ENCODE measurements at regions not wholly inside any gene's neighbourhood (a gene's known extent, or its start where the extent isn't known, plus 50 kb on each side); places are given as distances from the start of the nearest gene placed in this dataset.

DNA sequence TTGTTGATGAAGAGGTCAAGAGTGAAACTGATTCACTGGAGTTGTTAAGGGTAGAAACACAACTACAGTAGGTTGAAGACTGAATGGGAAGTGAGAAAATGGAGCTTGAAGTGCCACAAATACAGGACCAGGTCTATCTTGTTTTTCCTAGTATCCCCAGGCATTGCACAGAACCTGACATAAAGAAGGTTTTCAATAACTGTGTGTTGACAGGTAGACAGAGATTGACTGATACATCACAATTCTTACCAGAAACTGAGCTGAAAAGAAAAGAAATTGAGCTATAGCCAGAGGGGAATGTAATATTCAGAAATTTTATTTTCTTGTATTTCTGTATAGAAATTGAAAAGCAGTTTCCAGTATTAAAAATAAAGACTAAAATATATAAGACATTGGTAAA lies 767.7 kb downstream of the PCDH17 start:
- Histone ChIP-seq H2AFZ (ENCODE audit: low read length) (no peak overlapping the region), H3K9ac (ENCODE audit: low read depth, low read length, poor library complexity, severe bottlenecking) (no peak overlapping the region)

DNA sequence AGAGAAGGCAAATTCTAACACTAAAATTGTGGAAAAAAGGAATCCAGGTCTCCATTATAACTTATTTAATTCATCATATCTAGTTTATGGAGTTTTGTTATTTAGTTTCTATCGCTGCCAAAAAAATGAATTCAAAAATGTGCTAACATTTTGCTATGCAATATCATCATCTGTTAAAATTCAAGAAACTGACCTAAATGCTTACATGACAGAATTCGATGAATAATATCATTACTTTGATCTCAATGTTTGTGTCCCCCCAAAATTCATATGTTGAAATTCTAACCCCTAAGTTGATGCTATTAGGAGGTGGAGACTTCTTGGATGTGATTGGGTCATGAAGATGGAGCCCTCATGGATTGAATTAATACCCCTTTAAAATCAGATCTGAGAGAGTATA lies 775.0 kb downstream of the PCDH17 start:
- TF ChIP-seq, protein P1, sequence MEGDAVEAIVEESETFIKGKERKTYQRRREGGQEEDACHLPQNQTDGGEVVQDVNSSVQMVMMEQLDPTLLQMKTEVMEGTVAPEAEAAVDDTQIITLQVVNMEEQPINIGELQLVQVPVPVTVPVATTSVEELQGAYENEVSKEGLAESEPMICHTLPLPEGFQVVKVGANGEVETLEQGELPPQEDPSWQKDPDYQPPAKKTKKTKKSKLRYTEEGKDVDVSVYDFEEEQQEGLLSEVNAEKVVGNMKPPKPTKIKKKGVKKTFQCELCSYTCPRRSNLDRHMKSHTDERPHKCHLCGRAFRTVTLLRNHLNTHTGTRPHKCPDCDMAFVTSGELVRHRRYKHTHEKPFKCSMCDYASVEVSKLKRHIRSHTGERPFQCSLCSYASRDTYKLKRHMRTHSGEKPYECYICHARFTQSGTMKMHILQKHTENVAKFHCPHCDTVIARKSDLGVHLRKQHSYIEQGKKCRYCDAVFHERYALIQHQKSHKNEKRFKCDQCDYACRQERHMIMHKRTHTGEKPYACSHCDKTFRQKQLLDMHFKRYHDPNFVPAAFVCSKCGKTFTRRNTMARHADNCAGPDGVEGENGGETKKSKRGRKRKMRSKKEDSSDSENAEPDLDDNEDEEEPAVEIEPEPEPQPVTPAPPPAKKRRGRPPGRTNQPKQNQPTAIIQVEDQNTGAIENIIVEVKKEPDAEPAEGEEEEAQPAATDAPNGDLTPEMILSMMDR (conservative IDR thresholded peaks at IDR 0.05; ENCODE audit: low read length) = no peak
- TF ChIP-seq EZH2phosphoT487 (IDR thresholded peaks at IDR 0.05; ENCODE audit: borderline replicate concordance) = no peak
- no peaks in the 10 kb centered on the region for H3F3A ChIP-seq (ENCODE audit: low read depth)
- no peaks in the 10 kb centered on the region for H4K20me1 ChIP-seq (ENCODE audit: insufficient read depth, low read length, poor library complexity, severe bottlenecking)
- no peaks in the 10 kb centered on the region for H3K36me3 ChIP-seq (ENCODE audit: insufficient read depth, low read length)
- H3K79me2 ChIP-seq (ENCODE audit: insufficient read depth, low read length) = no peaks in the 10 kb centered on the region
- no peak overlapping the region for H3K4me3 ChIP-seq (ENCODE audit: low read length, poor library complexity, severe bottlenecking)
- no peaks in the 10 kb centered on the region for H3K9me2 ChIP-seq (replicated peaks; ENCODE audit: low read depth, low read length)
- no peak overlapping the region for H3K4me2 ChIP-seq (ENCODE audit: low read depth, low read length, poor library complexity, severe bottlenecking)
- H2AFZ ChIP-seq (ENCODE audit: low read length) = no peak overlapping the region
- no peaks in the 10 kb centered on the region for H3K4me1 ChIP-seq (ENCODE audit: insufficient read depth, low read length, poor library complexity, severe bottlenecking)
- no peak overlapping the region for H3K9ac ChIP-seq (ENCODE audit: low read depth, low read length, poor library complexity, severe bottlenecking)
- H3K9me3 ChIP-seq (ENCODE audit: insufficient read depth, low read depth, low read length) = no peaks in the 10 kb centered on the region
- H3K27me3 ChIP-seq (ENCODE audit: insufficient read depth, low read length, poor library complexity, severe bottlenecking) = no peaks in the 10 kb centered on the region

More for the DNA sequence above, 767.7 kb downstream of the PCDH17 start:
- Histone ChIP-seq H4K20me1 (ENCODE audit: insufficient read depth, low read length, poor library complexity, severe bottlenecking) (no peaks in the 10 kb centered on the region), H3K79me2 (ENCODE audit: insufficient read depth, low read length) (no peaks in the 10 kb centered on the region), H3F3A (ENCODE audit: low read depth) (no peaks in the 10 kb centered on the region), H3K9me3 (ENCODE audit: insufficient read depth, low read depth, low read length) (peaks cover 3% of the 10 kb centered on the region; the same call in 1 of the 2 replicates), H3K36me3 (ENCODE audit: insufficient read depth, low read length) (no peaks in the 10 kb centered on the region), H3K4me3 (ENCODE audit: low read length, poor library complexity, severe bottlenecking) (no peak overlapping the region), H3K4me2 (ENCODE audit: low read depth, low read length, poor library complexity, severe bottlenecking) (no peak overlapping the region), H3K9me2 (replicated peaks; ENCODE audit: low read depth, low read length) (no peaks in the 10 kb centered on the region), H3K27me3 (ENCODE audit: insufficient read depth, low read length, poor library complexity, severe bottlenecking) (no peaks in the 10 kb centered on the region), H3K4me1 (ENCODE audit: insufficient read depth, low read length, poor library complexity, severe bottlenecking) (no peaks in the 10 kb centered on the region)
- TF ChIP-seq, protein P1 (conservative IDR thresholded peaks at IDR 0.05; ENCODE audit: low read length) = no peak
- TF ChIP-seq EZH2phosphoT487 (IDR thresholded peaks at IDR 0.05; ENCODE audit: borderline replicate concordance) = no peak

DNA sequence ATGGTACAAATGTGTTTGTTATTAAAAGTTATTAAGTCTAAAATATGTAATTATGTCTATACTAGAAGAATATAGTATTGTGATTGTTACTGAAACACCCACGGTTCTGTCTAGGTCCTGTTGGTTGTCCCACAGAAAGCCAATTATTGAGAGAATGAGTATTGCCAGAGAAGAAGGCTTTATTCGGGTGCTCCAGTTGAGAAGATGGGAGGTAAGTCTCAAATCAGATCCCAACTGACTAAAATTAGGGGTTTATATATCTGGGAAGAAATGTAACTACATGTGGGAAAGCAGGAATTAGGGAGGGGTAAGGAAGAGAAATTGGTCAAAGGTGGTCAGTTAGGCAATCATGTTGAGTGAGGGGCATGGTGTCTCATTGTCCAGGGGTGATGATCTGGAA lies 798.4 kb downstream of the PCDH17 start:
- Histone ChIP-seq H3K27me3 (ENCODE audit: insufficient read depth, low read length, poor library complexity, severe bottlenecking) (no peaks in the 10 kb centered on the region), H3K9ac (ENCODE audit: low read depth, low read length, poor library complexity, severe bottlenecking) (no peak overlapping the region), H3K79me2 (ENCODE audit: insufficient read depth, low read length) (no peaks in the 10 kb centered on the region), H4K20me1 (ENCODE audit: insufficient read depth, low read length, poor library complexity, severe bottlenecking) (no peaks in the 10 kb centered on the region), H2AFZ (ENCODE audit: low read length) (no peak overlapping the region), H3K9me2 (replicated peaks; ENCODE audit: low read depth, low read length) (no peaks in the 10 kb centered on the region), H3F3A (ENCODE audit: low read depth) (no peaks in the 10 kb centered on the region), H3K36me3 (ENCODE audit: insufficient read depth, low read length) (no peaks in the 10 kb centered on the region), H3K4me1 (ENCODE audit: insufficient read depth, low read length, poor library complexity, severe bottlenecking) (no peaks in the 10 kb centered on the region), H3K4me2 (ENCODE audit: low read depth, low read length, poor library complexity, severe bottlenecking) (no peak overlapping the region), H3K4me3 (ENCODE audit: low read length, poor library complexity, severe bottlenecking) (no peak overlapping the region), H3K9me3 (ENCODE audit: insufficient read depth, low read depth, low read length) (peaks cover 11% of the 10 kb centered on the region; the same call in 1 of the 2 replicates)
- TF ChIP-seq EZH2phosphoT487 (IDR thresholded peaks at IDR 0.05; ENCODE audit: borderline replicate concordance) = no peak
- TF ChIP-seq, protein P1 (conservative IDR thresholded peaks at IDR 0.05; ENCODE audit: low read length) = no peak
